HG02938 (cell line): ENCODE measurements at regions not wholly inside any gene's neighbourhood (a gene's known extent, or its start where the extent isn't known, plus 50 kb on each side); places are given as distances from the start of the nearest gene placed in this dataset.
"Not testable (repeated sequence)": the region's sequence is repeated elsewhere in the genome, so short reads cannot be mapped to it uniquely, and the experiment has no call there.

Experiments used
- ATAC-seq: cut with Tn5 transposase; IDR thresholded peaks from one replicate; pipeline ENCODE4 v1.9.1; 2021; ENCODE audit warnings: mild to moderate bottlenecking, moderate library complexity; ENCODE audit not compliant: unreplicated experiment

DNA sequence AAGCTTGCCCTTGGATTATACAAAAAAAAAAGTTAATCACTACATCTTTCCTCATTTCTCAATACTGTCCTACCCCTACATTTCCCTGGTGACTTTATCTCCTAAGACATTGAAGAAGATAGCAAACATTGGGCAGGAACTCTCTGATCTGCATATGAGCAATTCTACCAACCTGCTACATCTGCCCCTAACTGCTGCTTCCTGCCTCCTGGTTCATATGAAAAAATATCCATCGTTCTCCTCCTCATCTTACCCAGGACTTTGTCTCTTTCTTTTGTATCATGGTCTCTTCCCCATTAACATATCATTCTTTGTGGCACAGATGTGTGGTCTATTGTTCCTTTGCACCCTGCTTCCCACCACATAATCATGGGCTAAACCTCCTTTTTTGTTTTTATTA is 139.7 kb upstream of the PCGF5 start:
- ATAC-seq, result no peak

DNA sequence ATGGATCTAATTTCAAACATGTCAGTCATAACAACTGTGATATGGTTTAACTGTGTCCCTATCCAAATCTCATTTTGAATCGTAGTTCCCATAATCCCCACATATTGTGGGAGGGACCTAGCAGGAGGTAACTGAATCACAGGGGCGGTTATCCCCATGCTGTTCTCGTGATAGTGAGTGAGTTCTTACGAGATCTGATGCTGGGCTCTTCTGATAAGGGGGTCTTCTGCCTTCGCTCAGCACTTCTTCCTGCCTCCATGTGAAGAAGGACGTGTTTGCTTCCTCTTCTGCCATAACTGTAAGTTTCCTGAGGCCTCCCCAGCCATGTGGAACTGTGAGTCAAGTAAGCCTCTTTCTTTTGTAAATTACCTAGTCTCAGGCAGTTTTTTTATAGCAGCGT is 138.0 kb upstream of the PCGF5 start:
- ATAC-seq, result no peak

DNA sequence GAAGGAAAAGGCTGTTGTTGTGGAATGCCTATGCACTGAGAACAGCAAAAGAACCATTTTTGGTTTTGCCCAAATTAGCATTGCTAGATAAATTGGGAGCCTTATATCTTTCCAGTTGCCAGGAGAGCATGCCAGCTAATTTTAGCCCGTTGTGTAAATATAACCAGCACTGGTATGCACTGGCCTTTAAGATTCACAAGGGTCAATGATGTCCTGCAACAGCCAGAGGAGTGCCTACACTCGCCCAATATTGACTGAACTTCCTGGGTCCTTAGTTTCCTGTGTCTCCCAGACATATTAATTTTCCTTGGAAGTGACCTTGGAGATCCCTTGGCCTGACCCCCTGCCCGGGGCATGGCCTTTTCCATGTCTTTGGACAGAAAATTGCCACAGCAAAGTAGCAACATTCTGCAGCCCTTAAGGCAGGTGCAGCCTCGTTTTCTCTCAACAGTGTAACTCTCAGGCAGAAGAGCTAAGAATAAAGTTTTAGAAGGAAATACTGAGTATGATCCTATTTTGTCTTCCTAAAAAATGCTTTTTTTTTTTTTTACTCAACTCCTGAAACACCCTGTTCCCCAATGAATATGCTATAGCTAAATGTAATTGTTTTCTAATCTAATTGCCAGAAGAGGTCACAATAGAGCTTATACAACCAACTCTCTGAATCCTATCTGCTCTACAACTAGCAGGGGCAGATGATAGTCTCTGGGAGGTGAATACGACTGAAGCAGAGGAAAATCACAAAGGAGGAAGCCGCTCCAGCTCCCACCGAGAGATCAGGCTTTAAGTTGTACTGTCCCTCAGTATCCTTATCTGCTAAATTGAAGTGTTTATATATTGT is 131.9 kb upstream of the PCGF5 start:
- no peak for ATAC-seq

GRCh38 chr10:91090761-91091529 is 129.5 kb upstream of the PCGF5 start:
- no peak for ATAC-seq

- ATAC-seq, result no peak
These were observed 128.7 kb upstream of the PCGF5 start for GRCh38 chr10:91091780-91092179.

GRCh38 chr10:91096274-91096673 is 124.2 kb upstream of the PCGF5 start:
- no peak for ATAC-seq

DNA sequence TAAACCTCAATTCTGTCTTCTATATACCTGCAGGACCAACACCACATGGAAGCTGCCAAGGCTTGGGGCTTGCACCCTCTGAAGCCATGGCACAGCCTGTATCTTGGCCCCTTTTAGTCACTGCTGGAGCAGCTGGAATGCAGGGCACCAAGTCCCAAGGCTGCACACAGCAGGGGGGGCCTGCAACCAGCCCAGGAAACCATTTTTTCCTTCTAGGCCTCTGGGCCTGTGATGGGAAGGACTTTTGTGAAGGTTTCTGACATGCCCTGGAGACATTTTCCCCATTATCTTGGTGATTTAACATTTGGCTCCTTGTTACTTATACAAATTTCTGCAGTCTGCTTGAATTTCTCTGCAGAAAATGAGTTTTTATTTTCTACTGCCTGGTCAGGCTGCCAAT is 123.2 kb upstream of the PCGF5 start:
- ATAC-seq, result no peak

- not testable (repeated sequence) for ATAC-seq
These were observed 122.4 kb upstream of the PCGF5 start for GRCh38 chr10:91098021-91098420.

- ATAC-seq, result peak; percentile 41
These were observed 116.9 kb upstream of the PCGF5 start for GRCh38 chr10:91103384-91104192.

- ATAC-seq, result no peak
These were observed 116.0 kb upstream of the PCGF5 start for GRCh38 chr10:91104193-91105041.

DNA sequence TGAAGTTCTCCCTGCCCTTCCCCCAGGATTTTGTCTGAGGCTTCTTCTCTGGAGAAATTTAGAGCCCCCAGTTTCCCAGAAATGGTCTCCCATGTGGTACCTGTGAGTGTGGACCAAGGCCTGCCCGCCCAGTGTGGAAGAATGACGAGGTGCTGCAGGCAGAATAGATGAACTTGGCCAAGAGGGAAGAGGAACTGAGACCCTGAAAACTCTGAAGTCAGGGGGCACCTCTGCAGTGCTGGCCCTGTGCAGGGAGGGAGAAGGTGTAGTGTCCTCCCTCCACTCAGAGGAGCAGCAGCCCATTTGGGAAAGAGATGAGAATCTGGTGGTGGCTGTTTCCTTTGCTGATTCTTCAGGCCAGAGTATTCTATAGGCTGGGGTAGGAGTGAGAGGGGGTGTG is 115.2 kb upstream of the PCGF5 start:
- ATAC-seq, result no peak

DNA sequence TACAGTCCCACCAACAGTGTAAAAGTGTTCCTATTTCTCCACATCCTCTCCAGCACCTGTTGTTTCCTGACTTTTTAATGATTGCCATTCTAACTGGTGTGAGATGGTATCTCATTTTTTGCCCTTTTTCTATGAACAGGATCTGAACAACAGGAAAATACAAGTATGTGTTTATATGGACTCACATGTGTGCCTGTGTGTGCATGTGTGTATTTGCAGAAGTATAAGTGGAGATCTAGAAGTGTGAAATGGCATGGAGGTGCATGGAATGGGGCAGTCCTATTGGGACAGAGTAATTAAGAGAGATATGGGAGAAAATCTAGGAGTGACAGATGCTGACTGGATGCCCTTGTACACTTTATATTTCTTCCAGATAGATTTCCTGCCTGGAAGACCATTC is 111.6 kb upstream of the PCGF5 start:
- ATAC-seq, result no peak

- ATAC-seq, result no peak
These were observed 109.4 kb upstream of the PCGF5 start for GRCh38 chr10:91111060-91111459.

- no peak for ATAC-seq
These were observed 104.7 kb upstream of the PCGF5 start for GRCh38 chr10:91115618-91116390.

DNA sequence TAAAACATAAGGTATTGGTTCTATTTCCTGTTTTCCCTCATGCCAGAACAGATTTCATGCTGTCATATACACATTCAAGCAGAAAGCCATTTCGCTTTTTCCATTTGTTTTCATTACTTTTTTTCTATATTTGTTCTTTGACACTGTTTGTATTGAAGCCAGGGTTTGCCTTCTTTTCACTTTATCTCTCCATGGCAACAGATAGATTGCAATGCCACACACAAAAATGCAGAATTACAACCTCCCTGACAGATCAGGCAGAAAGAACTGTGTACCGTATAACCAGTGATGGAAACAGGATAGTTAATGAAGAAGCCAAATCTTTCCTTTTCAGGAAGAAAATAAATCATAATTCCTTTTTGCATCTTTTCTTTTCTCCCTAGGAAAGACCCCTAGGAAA is 103.0 kb upstream of the PCGF5 start:
- ATAC-seq, result no peak

DNA sequence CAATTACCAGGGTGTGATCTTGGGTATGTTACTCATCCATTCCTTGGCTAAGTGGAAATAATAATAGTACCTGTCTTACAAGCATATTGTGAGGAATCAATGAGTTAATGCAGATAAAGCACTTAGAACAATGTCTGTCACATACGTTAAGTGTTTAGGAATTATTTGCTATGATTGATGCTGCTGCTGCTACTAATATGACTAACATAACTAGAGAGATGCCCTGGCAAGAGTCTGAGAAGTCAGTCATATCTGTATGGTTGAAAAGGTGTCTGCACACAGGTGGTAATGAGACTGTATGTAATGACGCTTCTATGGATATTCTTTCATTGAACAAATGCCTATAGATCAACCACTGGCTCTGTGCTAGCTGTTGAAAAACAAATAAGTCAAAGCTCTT is 100.1 kb upstream of the PCGF5 start:
- ATAC-seq, result no peak

DNA sequence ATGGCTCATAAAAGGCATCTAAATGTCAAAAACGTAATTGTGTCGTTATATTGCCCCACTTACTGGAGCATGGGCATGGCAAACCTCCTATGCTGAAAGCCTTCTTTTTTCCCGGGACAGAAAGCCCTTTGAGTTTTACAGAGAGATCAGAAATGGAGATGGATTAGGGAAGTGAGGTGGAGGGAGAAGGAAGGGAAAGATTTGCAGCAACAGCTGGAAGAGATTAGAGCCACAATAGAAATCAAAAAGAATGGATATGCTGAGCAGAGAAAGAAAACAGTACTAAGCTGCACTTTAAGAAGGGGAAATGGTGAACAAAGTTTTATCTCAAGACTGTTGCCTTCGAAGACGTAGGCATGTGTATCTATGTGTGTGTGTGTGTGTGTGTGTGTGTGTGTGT is 97.2 kb upstream of the PCGF5 start:
- ATAC-seq, result no peak

GRCh38 chr10:91124016-91124415 is 96.4 kb upstream of the PCGF5 start:
- ATAC-seq, result no peak

DNA sequence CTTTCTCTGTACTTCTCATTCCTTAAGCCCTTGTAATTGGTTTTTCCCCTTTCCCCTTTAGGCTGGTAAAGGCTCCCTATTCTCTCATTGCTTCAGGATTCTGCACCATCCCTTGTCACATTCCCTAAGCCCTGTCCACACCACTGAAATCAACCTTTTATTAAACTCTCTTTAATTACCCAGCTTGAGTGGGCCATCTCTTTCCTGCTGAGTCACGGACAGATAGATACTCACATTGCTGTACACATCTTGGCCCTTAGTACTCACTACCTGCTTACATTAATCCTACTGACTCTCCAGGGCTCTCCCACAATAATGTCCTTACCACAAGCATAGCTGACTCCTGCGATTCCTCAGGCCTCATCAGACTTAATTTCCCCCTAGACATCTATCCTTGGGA is 94.0 kb upstream of the PCGF5 start:
- no peak for ATAC-seq
